Mucosa of descending colon (tissue), 3 donors: ENCODE measurements at regions not wholly inside any gene's neighbourhood (a gene's known extent, or its start where the extent isn't known, plus 50 kb on each side); places are given as distances from the start of the nearest gene placed in this dataset.

ENCODE experiments used
- ATAC-seq: fragments of 200-7000 bp; cut with Tn5 transposase; one replicate; pipeline ENCODE4 v1.9.1; 2020; ENCODE audit warnings: mild to moderate bottlenecking, moderate library complexity
- DNase-seq, 3 donors: peaks; one replicate each; pipeline ENCODE4 v3.0.0-alpha.2; 2020
- H3K36me3 ChIP-seq: fragments of 200-600 bp; one replicate; pipeline ENCODE4 v1.8.0; 2021; ENCODE audit warnings: low read depth, mild to moderate bottlenecking
- H3K4me1 ChIP-seq: fragments of 200-600 bp; one replicate; pipeline ENCODE4 v1.8.0; 2021; ENCODE audit warnings: low read depth, mild to moderate bottlenecking
- H3K4me3 ChIP-seq: fragments of 200-600 bp; one replicate; pipeline ENCODE4 v1.8.0; 2021; ENCODE audit warnings: mild to moderate bottlenecking
- H3K9me3 ChIP-seq: fragments of 200-600 bp; one replicate; pipeline ENCODE4 v1.8.0; 2021; ENCODE audit warnings: mild to moderate bottlenecking
- CTCF ChIP-seq: fragments of 200-600 bp; IDR thresholded peaks from one replicate; pipeline ENCODE4 v1.8.0; 2022; ENCODE audit warnings: antibody characterized with exemption, mild to moderate bottlenecking
- intact Hi-C, 2 donors: fragments of 100-400 bp; cut with DNase I in 1 of 2; cut with micrococcal nuclease in 1 of 2; formaldehyde crosslinking; loops; one replicate each; pipeline versions ENCODE4 v1.11.0 to v1.11.1; 2022; cut with DNase I, micrococcal nuclease
- donor health status: DM: no; HTN: no; CAD: no; lungs with moderate emphysema.
- donor health status: DM: no; HTN: no; CAD: no.
- donor health status: DM: no; HTN: yes; CAD: no.

- DNase-seq, result peak in 2 of 3 donors; percentile 7 to 43
- TF ChIP-seq CTCF, result peak; percentile 77
- H3K36me3 ChIP-seq, result no peaks in the 10 kb centered on the region
- no peaks in the 10 kb centered on the region for H3K4me1 ChIP-seq
- intact Hi-C loops, result loop anchor here in 1 of 2 donors (5.0 kb wide), 1 partner anchor 60 kb away; no protein-coding TSS in a partner anchor
- ATAC-seq, result peak; percentile 31
- no peaks in the 10 kb centered on the region for H3K9me3 ChIP-seq
- H3K4me3 ChIP-seq, result no peak overlapping the region
Observed at GRCh38 chr5:4941957-4942830, 197.9 kb upstream of the ADAMTS16 start.

GRCh38 chr5:4942831-4943178, 197.3 kb upstream of the ADAMTS16 start:
- no peak for TF ChIP-seq CTCF
- DNase-seq, result peak in 1 of 3 donors; percentile 46
- ATAC-seq, result no peak
- no peaks in the 10 kb centered on the region for H3K9me3 ChIP-seq
- no peak overlapping the region for H3K4me3 ChIP-seq
- no peaks in the 10 kb centered on the region for H3K4me1 ChIP-seq
- intact Hi-C loops, result loop anchor here in 1 of 2 donors (5.0 kb wide), 1 partner anchor 61 kb away; no protein-coding TSS in a partner anchor
- H3K36me3 ChIP-seq, result no peaks in the 10 kb centered on the region

GRCh38 chr5:4945296-4945695, 194.8 kb upstream of the ADAMTS16 start:
- TF ChIP-seq CTCF, result no peak
- Histone ChIP-seq H3K9me3 (no peaks in the 10 kb centered on the region), H3K4me1 (no peaks in the 10 kb centered on the region), H3K36me3 (no peaks in the 10 kb centered on the region), H3K4me3 (no peak overlapping the region)
- intact Hi-C loops, result no loop called here
- DNase-seq, result no peak
- ATAC-seq, result no peak

- TF ChIP-seq CTCF, result no peak
- Histone ChIP-seq H3K4me3 (no peak overlapping the region), H3K36me3 (no peaks in the 10 kb centered on the region), H3K4me1 (no peaks in the 10 kb centered on the region), H3K9me3 (no peaks in the 10 kb centered on the region)
- intact Hi-C loops, result no loop called here
- DNase-seq (no peak), ATAC-seq (no peak)
Observed at GRCh38 chr5:4947106-4947505, 193.0 kb upstream of the ADAMTS16 start.

- DNase-seq (no peak), ATAC-seq (no peak)
- no peaks in the 10 kb centered on the region for H3K9me3 ChIP-seq
- TF ChIP-seq CTCF, result no peak
- H3K4me3 ChIP-seq, result no peak overlapping the region
- no peaks in the 10 kb centered on the region for H3K4me1 ChIP-seq
- intact Hi-C loops, result no loop called here
- no peaks in the 10 kb centered on the region for H3K36me3 ChIP-seq
Observed at GRCh38 chr5:4947893-4948536, 192.1 kb upstream of the ADAMTS16 start.
